H1 (cell line): ENCODE measurements at regions not wholly inside any gene's neighbourhood (a gene's known extent, or its start where the extent isn't known, plus 50 kb on each side); places are given as distances from the start of the nearest gene placed in this dataset.

Experiments used
- CTCF ChIP-seq, 3 experiments: IDR thresholded peaks; 1 replicate in 2 of 3; 2 replicates in 1 of 3; pipeline versions ENCODE4 v1.5.1 to v1.6.1; 2011; ENCODE audit warnings: low read length in 3 of 3, mild to moderate bottlenecking in 3 of 3, inconsistent platforms in 2 of 3, low read depth in 1 of 3, moderate library complexity in 1 of 3; ENCODE audit not compliant: insufficient read depth in 1 of 3; ENCODE audit errors: control extremely low read depth in 1 of 3
- POLR2A ChIP-seq, 2 experiments: IDR thresholded peaks; 1 replicate in 1 of 2; 2 replicates in 1 of 2; pipeline ENCODE4 v1.6.1; 2011; ENCODE audit warnings: low read depth in 2 of 2, low read length in 2 of 2, mild to moderate bottlenecking in 2 of 2; ENCODE audit errors: control extremely low read depth in 1 of 2

DNA sequence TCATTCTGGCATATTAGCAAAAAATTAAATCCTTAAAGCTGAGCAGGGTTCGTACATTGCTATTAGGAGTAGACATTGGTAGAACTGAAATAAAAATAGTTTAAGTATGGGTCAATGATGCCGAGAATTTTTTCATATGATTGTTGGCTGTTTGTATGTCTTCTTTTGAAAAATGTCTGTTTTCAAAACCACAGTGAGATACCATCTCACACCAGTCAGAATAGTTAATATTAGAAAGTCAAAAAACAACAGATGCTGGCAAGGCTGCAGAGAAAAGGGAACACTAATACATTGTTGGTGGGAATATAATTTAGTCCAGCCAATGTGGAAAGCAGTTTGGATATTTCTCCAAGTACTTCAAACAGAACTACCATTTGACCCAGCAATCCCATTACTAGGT is 410.8 kb upstream of the TRIB2 start:
- TF ChIP-seq POLR2A (IDR thresholded peaks at IDR 0.05; ENCODE audit: control extremely low read depth in 1 of 2, low read depth in 2 of 2, low read length in 2 of 2), result no peak
- TF ChIP-seq CTCF (IDR thresholded peaks at IDR 0.05; ENCODE audit: control extremely low read depth in 1 of 3, insufficient read depth in 1 of 3, low read depth in 1 of 3, low read length in 3 of 3), result no peak
